ENCODE measurements at regions not wholly inside any gene's neighbourhood (a gene's known extent, or its start where the extent isn't known, plus 50 kb on each side); places are given as distances from the start of the nearest gene placed in this dataset.

DNA sequence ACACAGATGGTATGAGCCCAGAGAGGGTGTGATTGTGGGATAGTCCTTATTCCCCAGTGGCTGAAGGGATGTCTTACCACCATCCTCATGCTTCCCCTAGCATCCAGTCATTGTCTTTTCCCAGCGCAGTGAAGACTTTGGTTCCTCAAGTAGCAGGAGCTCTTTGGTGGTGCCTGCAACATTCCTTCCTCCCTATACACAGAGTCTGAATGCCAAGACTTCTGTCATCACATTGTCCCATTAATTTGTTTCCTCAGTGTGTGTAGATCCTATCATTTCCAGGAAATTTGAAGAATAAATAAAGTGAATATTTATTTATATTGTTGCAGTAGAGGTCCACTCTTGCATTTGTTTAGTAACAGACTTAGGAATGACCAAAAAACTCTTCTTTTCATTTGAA lies 147.2 kb downstream of the DACT1 start:
- Histone ChIP-seq H3K27me3 (ENCODE audit: control insufficient read depth in 2 of 2, insufficient read depth in 2 of 2, low read length in 2 of 2) (no peaks in the 10 kb centered on the region), H3K4me2 (replicated peaks; ENCODE audit: extremely low read depth, low read length, poor library complexity, severe bottlenecking) (no peak overlapping the region), H3K27ac (ENCODE audit: low read depth in 1 of 2, low read length in 2 of 2) (no peak overlapping the region), H3K4me1 (ENCODE audit: control insufficient read depth in 1 of 2, insufficient read depth in 2 of 2, low read length in 2 of 2) (no peaks in the 10 kb centered on the region), H2AFZ (ENCODE audit: insufficient read depth, low read depth, low read length, poor library complexity, severe bottlenecking) (no peak overlapping the region), H3K36me3 (replicated peaks in 1 of 2; ENCODE audit: control insufficient read depth in 1 of 2, insufficient read depth in 2 of 2, low read length in 2 of 2) (no peaks in the 10 kb centered on the region), H3K9ac (ENCODE audit: insufficient read depth, low read length, poor library complexity, severe bottlenecking) (no peak overlapping the region), H3K4me3 (replicated peaks in 1 of 3; ENCODE audit: low read depth in 2 of 3, low read length in 3 of 3) (no peak overlapping the region), H3K9me3 (replicated peaks in 1 of 2; ENCODE audit: control insufficient read depth in 1 of 2, insufficient read depth in 1 of 2, low read length in 2 of 2) (no peaks in the 10 kb centered on the region), H4K20me1 (ENCODE audit: insufficient read depth, low read length) (no peaks in the 10 kb centered on the region), H3K79me2 (ENCODE audit: insufficient read depth, low read length) (no peaks in the 10 kb centered on the region)
- DNase-seq: no peak
- Mint-ChIP-seq H3K27ac (no peak overlapping the region), H3K27me3 (ENCODE audit: low read depth in 3 of 3) (peaks cover 0 to 5% (median 1%) of the 10 kb centered on the region in 3 donors), H3K4me3 (no peak overlapping the region), H3K9me3 (no peaks in the 10 kb centered on the region), H3K36me3 (no peaks in the 10 kb centered on the region), H3K4me1 (peaks cover 2% of the 10 kb centered on the region)
- intact Hi-C loops (cut with micrococcal nuclease): no loop called here
- no CpG with 5 or more reads among the region's 1 CpG for WGBS (ENCODE audit: insufficient coverage)
- TF ChIP-seq, protein P1, sequence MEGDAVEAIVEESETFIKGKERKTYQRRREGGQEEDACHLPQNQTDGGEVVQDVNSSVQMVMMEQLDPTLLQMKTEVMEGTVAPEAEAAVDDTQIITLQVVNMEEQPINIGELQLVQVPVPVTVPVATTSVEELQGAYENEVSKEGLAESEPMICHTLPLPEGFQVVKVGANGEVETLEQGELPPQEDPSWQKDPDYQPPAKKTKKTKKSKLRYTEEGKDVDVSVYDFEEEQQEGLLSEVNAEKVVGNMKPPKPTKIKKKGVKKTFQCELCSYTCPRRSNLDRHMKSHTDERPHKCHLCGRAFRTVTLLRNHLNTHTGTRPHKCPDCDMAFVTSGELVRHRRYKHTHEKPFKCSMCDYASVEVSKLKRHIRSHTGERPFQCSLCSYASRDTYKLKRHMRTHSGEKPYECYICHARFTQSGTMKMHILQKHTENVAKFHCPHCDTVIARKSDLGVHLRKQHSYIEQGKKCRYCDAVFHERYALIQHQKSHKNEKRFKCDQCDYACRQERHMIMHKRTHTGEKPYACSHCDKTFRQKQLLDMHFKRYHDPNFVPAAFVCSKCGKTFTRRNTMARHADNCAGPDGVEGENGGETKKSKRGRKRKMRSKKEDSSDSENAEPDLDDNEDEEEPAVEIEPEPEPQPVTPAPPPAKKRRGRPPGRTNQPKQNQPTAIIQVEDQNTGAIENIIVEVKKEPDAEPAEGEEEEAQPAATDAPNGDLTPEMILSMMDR (IDR thresholded peaks at IDR 0.05): no peak

DNA sequence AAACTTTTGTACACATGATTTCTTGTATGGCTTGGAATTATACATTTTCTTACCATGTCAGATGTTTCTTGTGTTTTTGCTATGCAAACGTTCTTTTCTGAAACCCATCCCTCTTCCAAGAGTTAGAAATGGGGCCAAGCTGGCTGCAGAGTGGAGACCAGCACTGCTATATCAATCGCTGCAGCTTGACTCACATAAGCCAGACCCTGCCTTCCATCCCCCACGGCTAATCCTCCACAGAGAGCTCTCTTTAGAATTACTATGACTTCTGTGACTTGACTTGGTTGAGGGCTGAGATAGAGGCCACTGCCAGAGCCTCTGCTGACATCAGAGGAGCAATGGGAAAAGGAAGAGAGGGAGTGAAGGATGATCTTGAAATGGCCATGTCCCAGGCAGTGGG lies 147.9 kb downstream of the DACT1 start:
- 80% methylated on average over 1 of the region's 3 CpGs for WGBS (ENCODE audit: insufficient coverage)
- H3K36me3 ChIP-seq (replicated peaks in 1 of 2; ENCODE audit: control insufficient read depth in 1 of 2, insufficient read depth in 2 of 2, low read length in 2 of 2): no peaks in the 10 kb centered on the region
- no peaks in the 10 kb centered on the region for H3K9me3 ChIP-seq (replicated peaks in 1 of 2; ENCODE audit: control insufficient read depth in 1 of 2, insufficient read depth in 1 of 2, low read length in 2 of 2)
- DNase-seq: no peak
- Mint-ChIP-seq H3K4me1 (peaks cover 2% of the 10 kb centered on the region), H3K27ac (no peak overlapping the region), H3K4me3 (no peak overlapping the region), H3K9me3 (no peaks in the 10 kb centered on the region), H3K36me3 (no peaks in the 10 kb centered on the region), H3K27me3 (ENCODE audit: low read depth in 3 of 3) (peaks cover 0 to 5% (median 1%) of the 10 kb centered on the region in 3 donors)
- no peaks in the 10 kb centered on the region for H3K4me1 ChIP-seq (ENCODE audit: control insufficient read depth in 1 of 2, insufficient read depth in 2 of 2, low read length in 2 of 2)
- H3K27me3 ChIP-seq (ENCODE audit: control insufficient read depth in 2 of 2, insufficient read depth in 2 of 2, low read length in 2 of 2): no peaks in the 10 kb centered on the region
- intact Hi-C loops (cut with micrococcal nuclease): no loop called here
- no peak overlapping the region for H3K27ac ChIP-seq (ENCODE audit: low read depth in 1 of 2, low read length in 2 of 2)
- H3K4me2 ChIP-seq (replicated peaks; ENCODE audit: extremely low read depth, low read length, poor library complexity, severe bottlenecking): no peak overlapping the region
- H4K20me1 ChIP-seq (ENCODE audit: insufficient read depth, low read length): no peaks in the 10 kb centered on the region
- H3K79me2 ChIP-seq (ENCODE audit: insufficient read depth, low read length): no peaks in the 10 kb centered on the region
- H3K4me3 ChIP-seq (replicated peaks in 1 of 3; ENCODE audit: low read depth in 2 of 3, low read length in 3 of 3): no peak overlapping the region
- H2AFZ ChIP-seq (ENCODE audit: insufficient read depth, low read depth, low read length, poor library complexity, severe bottlenecking): no peak overlapping the region
- H3K9ac ChIP-seq (ENCODE audit: insufficient read depth, low read length, poor library complexity, severe bottlenecking): no peak overlapping the region
- TF ChIP-seq, protein P1 (IDR thresholded peaks at IDR 0.05): no peak

All from CD14-positive monocyte (primary cell).